CD4-positive, alpha-beta T cell treated with Interleukin-21 for 1 hour (primary cell): ENCODE measurements at regions not wholly inside any gene's neighbourhood (a gene's known extent, or its start where the extent isn't known, plus 50 kb on each side); places are given as distances from the start of the nearest gene placed in this dataset.

Source experiments
- DNase-seq: peaks from one replicate; pipeline ENCODE4 v3.0.0-alpha.2; 2020

GRCh38 chr2:71832388-71832787 lies 315.3 kb downstream of the CYP26B1 start:
- no peak for DNase-seq

GRCh38 chr2:71831193-71831577 lies 316.5 kb downstream of the CYP26B1 start:
- DNase-seq, result no peak

GRCh38 chr2:71830497-71831192 lies 317.0 kb downstream of the CYP26B1 start:
- no peak for DNase-seq

GRCh38 chr2:71829008-71829407 lies 318.7 kb downstream of the CYP26B1 start:
- DNase-seq, result no peak

- no peak for DNase-seq
Measured at GRCh38 chr2:71827973-71828372, 319.7 kb downstream of the CYP26B1 start.

GRCh38 chr2:71827524-71827901 lies 320.1 kb downstream of the CYP26B1 start:
- no peak for DNase-seq

- no peak for DNase-seq
Measured at GRCh38 chr2:71826826-71827523, 320.7 kb downstream of the CYP26B1 start.

- no peak for DNase-seq
Measured at GRCh38 chr2:71826299-71826698, 321.4 kb downstream of the CYP26B1 start.

- no peak for DNase-seq
Measured at GRCh38 chr2:71824436-71824835, 323.2 kb downstream of the CYP26B1 start.

- no peak for DNase-seq
Measured at GRCh38 chr2:71823526-71823925, 324.1 kb downstream of the CYP26B1 start.

- DNase-seq, result no peak
Measured at GRCh38 chr2:71822463-71822862, 325.2 kb downstream of the CYP26B1 start.

- DNase-seq, result no peak
Measured at GRCh38 chr2:71821856-71822255, 325.8 kb downstream of the CYP26B1 start.

GRCh38 chr2:71816815-71817214 lies 330.8 kb downstream of the CYP26B1 start:
- DNase-seq, result no peak

GRCh38 chr2:71815701-71816474 lies 331.8 kb downstream of the CYP26B1 start:
- no peak for DNase-seq

- no peak for DNase-seq
Measured at GRCh38 chr2:71814885-71815284, 332.8 kb downstream of the CYP26B1 start.

- DNase-seq, result no peak
Measured at GRCh38 chr2:71813807-71814470, 333.7 kb downstream of the CYP26B1 start.

- no peak for DNase-seq
Measured at GRCh38 chr2:71813315-71813714, 334.3 kb downstream of the CYP26B1 start.

- no peak for DNase-seq
Measured at GRCh38 chr2:71812736-71813135, 334.9 kb downstream of the CYP26B1 start.

GRCh38 chr2:71811726-71812125 lies 335.9 kb downstream of the CYP26B1 start:
- no peak for DNase-seq

- no peak for DNase-seq
Measured at GRCh38 chr2:71811157-71811556, 336.5 kb downstream of the CYP26B1 start.

GRCh38 chr2:71807581-71808451 lies 339.8 kb downstream of the CYP26B1 start:
- no peak for DNase-seq

GRCh38 chr2:71806432-71806831 lies 341.2 kb downstream of the CYP26B1 start:
- no peak for DNase-seq
